DMS153 treated with DMSO at 0.1 percent for 48 hours (cell line): ENCODE measurements at regions not wholly inside any gene's neighbourhood (a gene's known extent, or its start where the extent isn't known, plus 50 kb on each side); places are given as distances from the start of the nearest gene placed in this dataset.

ENCODE experiments used
- DNase-seq: peaks from one replicate; lab custom pipeline; 2025; ENCODE audit not compliant: unreplicated experiment; lab: John Stamatoyannopoulos, UW

- no peak for DNase-seq
These were observed 486.5 kb downstream of the ARAP2 start for GRCh38 chr4:35757836-35758235.

GRCh38 chr4:35760807-35761206 lies 483.5 kb downstream of the ARAP2 start:
- no peak for DNase-seq

DNA sequence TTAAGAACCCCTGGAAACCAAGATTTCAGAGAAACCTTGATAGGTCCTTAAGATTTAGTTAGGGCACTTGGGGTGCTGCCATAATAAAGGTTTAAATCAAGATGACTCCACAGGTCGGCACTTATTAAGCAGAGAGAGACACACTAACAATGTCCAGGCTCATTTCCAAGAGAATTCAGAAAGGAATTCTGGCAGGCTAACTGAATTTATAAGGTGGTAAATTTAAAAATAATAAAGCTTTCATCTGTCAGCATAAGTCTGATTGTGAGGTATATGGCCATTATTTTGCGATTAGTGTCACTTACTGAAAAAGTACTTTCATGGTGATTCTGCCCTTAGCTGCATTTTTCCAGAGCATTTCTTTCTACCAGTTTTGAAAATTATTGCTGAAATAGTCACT lies 472.7 kb downstream of the ARAP2 start:
- no peak for DNase-seq

GRCh38 chr4:35772291-35772690 lies 472.0 kb downstream of the ARAP2 start:
- no peak for DNase-seq

DNA sequence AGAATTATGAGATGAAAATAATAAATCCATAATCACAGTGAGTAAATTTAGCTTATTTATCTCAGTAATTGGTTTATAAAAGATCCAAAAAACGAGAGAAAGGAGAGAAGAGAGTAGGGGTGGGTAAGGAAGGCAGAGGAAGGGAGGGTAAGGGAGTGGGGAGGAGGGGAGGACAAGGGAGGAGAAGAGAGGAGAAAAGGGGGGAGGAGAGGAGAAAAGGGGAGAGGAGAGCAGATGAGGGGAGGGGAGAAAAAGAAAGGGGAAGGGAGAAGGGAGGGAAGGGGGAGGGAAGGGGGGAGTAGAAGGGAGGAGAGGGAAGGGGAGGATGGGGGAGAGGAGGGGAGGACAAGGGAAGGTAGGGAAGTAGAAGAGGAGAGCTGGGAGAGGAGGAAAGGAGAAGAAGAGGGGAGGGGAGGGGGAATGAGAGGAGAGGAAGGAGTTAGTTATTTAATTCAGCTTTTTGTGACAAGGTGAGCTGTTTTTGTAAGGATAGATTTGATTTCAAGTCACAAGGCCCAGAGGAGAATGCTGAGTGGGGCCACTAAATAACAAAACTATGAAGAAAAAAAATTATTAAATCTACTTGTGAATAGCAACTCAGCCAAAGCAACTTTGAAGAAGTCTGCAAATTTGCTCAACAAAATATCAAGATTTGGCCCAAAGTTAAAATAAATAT lies 454.3 kb downstream of the ARAP2 start:
- no peak for DNase-seq

DNA sequence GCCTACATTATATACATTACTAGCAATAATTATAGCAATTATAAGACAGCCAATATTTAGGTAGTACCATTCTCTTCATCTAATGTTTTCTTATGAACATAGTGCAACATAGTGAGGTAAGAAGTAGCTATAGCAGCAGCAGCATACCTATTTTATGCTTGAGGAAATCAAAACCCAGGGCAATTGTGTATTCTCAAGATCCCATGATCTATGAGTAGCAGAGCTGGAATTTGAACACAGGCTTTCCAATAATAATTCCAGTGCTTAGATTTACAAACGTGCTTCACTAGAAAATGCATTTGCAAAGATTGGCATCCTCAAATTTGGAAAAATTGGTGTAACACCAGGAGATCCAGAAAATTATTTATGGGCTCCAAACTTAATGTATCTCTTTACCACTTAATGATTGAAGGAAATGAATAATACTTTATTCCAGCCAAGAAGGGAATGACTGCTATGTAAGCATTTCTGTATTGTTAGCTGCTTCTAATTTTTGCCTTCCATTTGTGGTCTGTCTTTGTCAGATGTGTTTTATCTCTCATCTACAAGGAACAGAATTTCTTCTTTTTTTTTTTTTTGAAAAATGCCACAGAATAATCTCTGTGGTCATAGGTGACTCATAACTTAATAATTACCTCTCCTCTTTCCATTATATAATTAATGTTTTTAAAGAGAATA lies 451.1 kb downstream of the ARAP2 start:
- no peak for DNase-seq

DNA sequence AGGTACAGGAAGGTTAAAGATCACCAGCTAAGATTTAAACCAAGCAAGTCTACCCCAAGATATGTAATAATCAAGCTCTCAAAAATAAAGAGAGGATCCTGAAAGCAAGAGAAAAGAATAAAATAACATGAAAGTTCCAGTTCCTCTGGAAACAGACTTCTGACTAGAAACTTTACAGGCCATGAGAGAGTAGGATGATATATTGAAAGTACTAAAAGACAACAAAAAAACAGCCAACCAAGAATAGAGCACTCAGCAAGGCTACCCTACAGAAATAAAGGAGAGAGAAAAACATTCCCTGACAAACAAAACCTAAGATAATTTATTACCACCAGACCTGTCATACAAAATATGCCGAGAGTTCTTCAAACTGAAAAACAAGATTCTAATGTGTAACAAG lies 450.5 kb downstream of the ARAP2 start:
- DNase-seq, result no peak

DNA sequence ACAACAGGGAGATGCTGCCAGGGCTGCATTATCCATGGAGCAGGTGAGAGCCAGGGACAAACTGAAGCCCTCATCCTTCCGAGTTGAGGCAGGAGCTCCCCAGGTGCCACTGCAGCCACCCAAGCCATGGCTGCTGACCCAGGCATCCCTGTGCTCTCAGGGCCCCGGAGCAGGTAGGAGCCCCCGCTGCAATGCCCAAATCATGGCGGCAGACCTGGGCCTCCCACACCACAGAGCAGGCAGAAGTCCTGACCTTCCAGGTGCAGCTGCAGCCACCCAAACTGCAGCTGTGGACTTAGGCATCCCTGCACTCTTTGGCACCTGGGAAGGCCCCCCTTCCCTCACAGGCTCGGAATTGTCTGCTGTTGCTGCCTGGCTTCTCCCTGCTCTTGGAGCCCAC lies 443.6 kb downstream of the ARAP2 start:
- DNase-seq, result no peak

GRCh38 chr4:35802644-35803043 lies 441.7 kb downstream of the ARAP2 start:
- no peak for DNase-seq

DNA sequence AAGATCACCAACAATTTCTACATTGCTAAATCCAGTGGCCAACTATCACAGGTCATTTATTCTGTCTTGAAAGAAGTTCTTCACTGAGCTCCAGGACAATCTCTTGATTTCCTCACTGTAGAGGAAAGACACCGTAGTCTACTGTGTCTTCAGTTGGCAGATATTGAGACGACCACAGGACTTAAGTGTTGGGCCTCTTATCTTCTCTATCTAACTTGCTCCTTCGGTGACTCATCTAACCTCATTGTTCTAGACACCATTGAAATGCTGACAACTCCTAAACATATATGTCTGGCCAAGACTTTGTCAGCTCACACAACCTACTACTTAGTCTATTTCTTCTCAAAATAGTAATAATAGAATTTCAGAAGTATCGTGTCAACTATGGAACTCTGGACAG lies 425.8 kb downstream of the ARAP2 start:
- no peak for DNase-seq

DNA sequence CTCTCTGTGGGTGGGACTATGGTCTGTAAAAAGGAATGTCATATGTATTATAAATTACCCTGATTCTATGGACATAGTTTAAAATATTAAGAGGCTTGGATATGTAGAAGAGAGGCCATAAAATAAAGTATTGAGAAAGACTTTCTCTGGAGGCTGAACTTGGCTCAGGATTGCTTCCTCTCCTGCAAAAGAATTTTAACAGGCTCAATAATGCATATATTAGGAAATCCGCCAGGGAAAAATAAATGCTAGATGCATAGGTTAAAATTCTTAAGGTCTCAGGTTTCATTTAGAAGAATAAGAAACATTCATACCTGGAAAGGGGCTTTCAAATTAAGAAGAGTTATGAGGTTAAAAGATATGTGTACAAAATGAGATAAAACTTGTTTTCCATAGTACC lies 424.3 kb downstream of the ARAP2 start:
- no peak for DNase-seq

DNA sequence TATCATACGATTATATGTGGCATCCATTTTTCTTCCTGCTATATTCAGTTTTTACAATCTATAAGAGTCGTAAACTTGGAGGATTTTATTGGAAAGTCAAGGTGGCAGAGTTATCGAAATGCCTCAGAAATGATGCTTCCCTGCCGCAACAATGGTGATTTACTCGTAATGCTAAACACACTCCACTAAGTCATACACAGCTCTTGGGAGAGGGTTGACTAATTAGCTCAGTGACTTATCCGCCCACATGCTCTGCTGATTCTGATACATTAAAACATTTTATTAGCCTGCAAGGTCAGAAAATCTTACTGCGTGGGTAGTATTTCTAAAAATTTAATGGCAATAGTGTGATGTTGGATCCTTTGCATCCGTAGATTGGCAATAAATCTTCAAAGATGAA lies 420.1 kb downstream of the ARAP2 start:
- no peak for DNase-seq

- no peak for DNase-seq
These were observed 408.4 kb downstream of the ARAP2 start for GRCh38 chr4:35835893-35836292.

DNA sequence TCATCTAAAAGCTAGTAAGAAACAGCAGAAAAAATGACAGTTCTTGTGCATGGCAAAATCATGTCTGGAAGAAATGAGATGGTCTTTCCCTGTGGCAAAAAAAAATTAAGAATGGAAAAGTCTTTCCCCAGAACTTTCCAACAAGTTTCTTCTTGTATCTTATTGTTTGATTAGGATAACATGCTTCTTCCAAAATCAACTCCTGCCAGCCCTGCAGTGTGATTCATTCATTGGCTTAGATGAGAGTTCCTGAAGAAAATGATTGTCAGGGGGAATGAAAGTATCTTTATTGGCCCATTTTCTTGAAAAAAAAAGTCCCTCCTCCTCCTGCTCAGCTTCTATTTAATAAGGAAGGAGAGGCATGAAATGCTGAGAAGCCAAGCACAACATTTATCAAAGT lies 407.7 kb downstream of the ARAP2 start:
- no peak for DNase-seq

GRCh38 chr4:35867057-35867456 lies 377.3 kb downstream of the ARAP2 start:
- no peak for DNase-seq

- no peak for DNase-seq
These were observed 372.0 kb downstream of the ARAP2 start for GRCh38 chr4:35872273-35872672.

DNA sequence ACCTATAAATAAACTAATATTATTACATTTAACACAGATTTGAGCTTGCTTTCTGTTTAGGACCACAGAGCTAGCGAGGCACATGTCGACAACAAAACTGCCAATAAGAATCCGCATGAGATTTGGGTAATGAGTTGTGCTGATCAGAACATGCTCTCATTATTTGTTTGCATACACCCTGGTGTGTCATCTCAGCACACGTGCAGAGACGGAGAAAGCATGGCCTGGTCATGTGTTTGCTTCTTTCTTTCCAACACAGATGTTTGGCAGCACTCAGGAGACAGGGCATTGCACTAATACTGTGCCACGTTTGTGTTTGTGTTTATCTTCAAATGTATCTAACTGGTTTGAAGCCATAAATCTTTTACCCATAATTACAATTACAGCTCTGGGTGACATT lies 364.8 kb downstream of the ARAP2 start:
- no peak for DNase-seq

GRCh38 chr4:35883108-35883507 lies 361.2 kb downstream of the ARAP2 start:
- DNase-seq, result no peak

DNA sequence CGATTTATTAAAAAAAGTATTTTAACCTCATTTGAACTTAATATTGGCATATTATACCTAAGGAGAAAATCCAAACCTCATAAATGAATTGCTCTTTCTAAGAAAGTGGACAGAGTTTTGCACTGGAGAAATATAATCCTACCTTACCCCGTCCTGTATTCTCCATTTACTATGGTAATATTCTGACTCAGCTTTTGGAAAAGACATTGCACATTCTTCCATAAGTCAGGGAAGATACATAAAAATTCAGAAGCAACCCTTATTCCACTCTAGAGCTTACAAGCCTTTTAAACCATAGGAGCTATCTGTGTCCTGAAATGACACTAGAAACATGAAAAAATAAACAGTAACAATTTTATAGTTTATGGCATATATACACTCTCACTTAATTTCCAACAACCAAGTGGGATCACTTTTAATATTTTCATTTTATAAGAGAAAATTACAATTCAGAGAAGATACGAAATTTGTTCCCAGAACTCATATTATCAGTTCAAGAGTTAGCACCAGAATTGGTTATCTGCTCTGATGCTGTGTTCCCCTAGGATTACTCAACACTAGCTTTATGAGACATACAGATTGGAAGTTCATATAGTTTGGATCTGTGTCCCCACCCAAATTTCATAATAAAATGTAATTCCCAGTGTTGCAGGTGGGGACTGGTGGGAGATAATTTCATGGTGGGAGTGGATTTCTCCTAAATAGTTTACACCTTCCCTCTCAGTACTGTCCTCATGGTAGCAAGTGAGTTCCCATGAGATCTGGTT lies 359.4 kb downstream of the ARAP2 start:
- no peak for DNase-seq

DNA sequence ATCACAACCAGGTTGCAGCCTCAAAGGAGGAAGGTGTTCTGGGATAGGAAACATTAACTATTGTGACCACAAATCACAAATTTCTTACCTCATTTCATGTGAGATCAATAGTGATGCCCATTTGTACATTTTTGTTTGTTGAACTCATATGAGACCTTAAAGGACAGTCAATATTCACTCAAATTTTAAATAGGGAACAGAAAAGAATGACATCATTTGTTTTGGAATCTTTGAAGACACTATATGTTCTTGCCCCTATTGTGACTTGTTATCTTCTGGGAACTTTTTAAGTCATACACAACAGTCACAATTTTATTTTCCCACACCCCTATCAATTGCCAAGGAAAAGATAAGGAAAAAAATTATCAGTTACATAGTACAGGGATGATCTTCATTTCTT lies 346.5 kb downstream of the ARAP2 start:
- no peak for DNase-seq

- no peak for DNase-seq
These were observed 343.7 kb downstream of the ARAP2 start for GRCh38 chr4:35900286-35901243.
